Uterus (tissue), 3 donors: ENCODE measurements at regions not wholly inside any gene's neighbourhood (a gene's known extent, or its start where the extent isn't known, plus 50 kb on each side); places are given as distances from the start of the nearest gene placed in this dataset.

Experiments used
- DNase-seq, 2 donors: peaks; one replicate each; pipeline ENCODE4 v3.0.0-alpha.2; 2019 to 2020
- H3K27ac ChIP-seq, 2 donors: fragments of 200-600 bp; sonication (generic); 1 replicate in 1 of 2; 2 replicates in 1 of 2; pipeline ENCODE4 v1.5.1; 2016 to 2018
- H3K27me3 ChIP-seq, 2 donors: fragments of 200-600 bp; sonication (generic); one replicate each; pipeline ENCODE4 v1.5.1; 2018 to 2019; ENCODE audit warnings: control low read depth in 1 of 2
- H3K36me3 ChIP-seq, 2 donors: fragments of 200-600 bp; sonication (generic); one replicate each; pipeline ENCODE4 v1.5.1; 2019; ENCODE audit warnings: control low read depth in 1 of 2
- H3K4me1 ChIP-seq, 2 donors: fragments of 200-600 bp; sonication (generic); one replicate each; pipeline ENCODE4 v1.5.1; 2018 to 2019; ENCODE audit warnings: control low read depth in 1 of 2
- H3K4me3 ChIP-seq, 2 donors: fragments of 200-600 bp; sonication (generic); 1 replicate in 1 of 2; 2 replicates in 1 of 2; pipeline ENCODE4 v1.5.1; 2018 to 2019; ENCODE audit warnings: mild to moderate bottlenecking in 1 of 2
- H3K9me3 ChIP-seq, 2 donors: fragments of 200-600 bp; sonication (generic); one replicate each; pipeline ENCODE4 v1.5.1; 2019; ENCODE audit warnings: control low read depth in 1 of 2
- POLR2A ChIP-seq, 2 donors: fragments of 450-650 bp; IDR thresholded peaks; one replicate each; pipeline ENCODE4 v1.6.1; 2016; ENCODE audit warnings: antibody characterized with exemption in 2 of 2, mild to moderate bottlenecking in 1 of 2, moderate library complexity in 1 of 2
- intact Hi-C: fragments of 100-400 bp; cut with DNase I; formaldehyde crosslinking; loops from one replicate; pipeline ENCODE4 v1.15.1; 2023; ENCODE audit warnings: low total_unique reads
- TF ChIP-seq, protein P1 (sequence below), 4 experiments: fragments of 200-600 bp in 2 of 4; fragments of 450-650 bp in 2 of 4; sonication (generic) in 2 of 4; IDR thresholded peaks; one replicate each; pipeline ENCODE4 v1.5.1; 2016 to 2019; ENCODE audit warnings: antibody characterized with exemption in 4 of 4, mild to moderate bottlenecking in 2 of 4, moderate library complexity in 1 of 4
- donor health status: DM: yes; HTN: yes; CAD: no.

DNA sequence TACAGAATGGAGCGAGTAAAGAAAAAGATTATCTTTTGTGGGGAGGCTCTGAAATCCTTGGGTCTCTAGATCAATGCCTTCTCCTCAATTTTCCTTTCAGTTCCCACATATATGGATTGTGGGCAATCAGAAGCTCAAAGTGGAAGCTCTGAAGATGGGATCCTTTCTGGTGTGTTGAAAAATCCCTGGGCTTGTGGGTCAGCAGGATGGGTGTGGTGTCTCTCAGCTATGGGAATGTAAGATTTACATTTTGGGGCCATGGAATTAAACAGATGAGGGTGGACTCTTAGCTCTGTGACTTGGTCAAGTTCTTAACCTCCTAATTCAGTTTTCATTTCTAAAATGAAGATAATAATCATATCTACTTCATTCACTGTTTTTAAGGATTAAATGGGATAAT is 231.9 kb upstream of the CA10 start:
- Histone ChIP-seq H3K9me3 (no peaks in the 10 kb centered on the region), H3K27me3 (no peaks in the 10 kb centered on the region), H3K4me3 (no peak overlapping the region), H3K27ac (no peak overlapping the region), H3K4me1 (no peaks in the 10 kb centered on the region), H3K36me3 (no peaks in the 10 kb centered on the region)
- DNase-seq = no peak
- TF ChIP-seq, protein P1, sequence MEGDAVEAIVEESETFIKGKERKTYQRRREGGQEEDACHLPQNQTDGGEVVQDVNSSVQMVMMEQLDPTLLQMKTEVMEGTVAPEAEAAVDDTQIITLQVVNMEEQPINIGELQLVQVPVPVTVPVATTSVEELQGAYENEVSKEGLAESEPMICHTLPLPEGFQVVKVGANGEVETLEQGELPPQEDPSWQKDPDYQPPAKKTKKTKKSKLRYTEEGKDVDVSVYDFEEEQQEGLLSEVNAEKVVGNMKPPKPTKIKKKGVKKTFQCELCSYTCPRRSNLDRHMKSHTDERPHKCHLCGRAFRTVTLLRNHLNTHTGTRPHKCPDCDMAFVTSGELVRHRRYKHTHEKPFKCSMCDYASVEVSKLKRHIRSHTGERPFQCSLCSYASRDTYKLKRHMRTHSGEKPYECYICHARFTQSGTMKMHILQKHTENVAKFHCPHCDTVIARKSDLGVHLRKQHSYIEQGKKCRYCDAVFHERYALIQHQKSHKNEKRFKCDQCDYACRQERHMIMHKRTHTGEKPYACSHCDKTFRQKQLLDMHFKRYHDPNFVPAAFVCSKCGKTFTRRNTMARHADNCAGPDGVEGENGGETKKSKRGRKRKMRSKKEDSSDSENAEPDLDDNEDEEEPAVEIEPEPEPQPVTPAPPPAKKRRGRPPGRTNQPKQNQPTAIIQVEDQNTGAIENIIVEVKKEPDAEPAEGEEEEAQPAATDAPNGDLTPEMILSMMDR (IDR thresholded peaks at IDR 0.05) = no peak
- intact Hi-C loops = no loop called here

DNA sequence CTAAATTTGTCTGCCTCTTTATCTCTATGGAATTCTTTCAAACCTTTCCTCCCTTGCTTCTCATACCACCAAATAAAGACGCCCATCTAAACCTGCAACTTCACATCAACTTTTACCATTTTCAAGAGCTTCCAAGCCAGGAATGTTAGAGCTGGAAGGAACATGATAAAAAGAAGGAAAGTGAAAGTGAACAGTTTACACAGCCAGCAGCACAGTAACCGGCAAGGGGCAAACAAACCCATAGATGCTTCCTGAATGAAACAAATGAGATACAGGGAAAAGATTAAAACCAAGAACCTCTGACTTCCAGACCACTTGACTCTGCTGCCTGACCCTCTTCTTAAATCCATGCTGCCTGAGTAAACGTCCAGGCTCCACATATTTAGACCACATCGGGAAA is 231.1 kb upstream of the CA10 start:
- no peaks in the 10 kb centered on the region for H3K4me1 ChIP-seq
- no peak overlapping the region for H3K4me3 ChIP-seq
- no peaks in the 10 kb centered on the region for H3K9me3 ChIP-seq
- no peaks in the 10 kb centered on the region for H3K36me3 ChIP-seq
- no peaks in the 10 kb centered on the region for H3K27me3 ChIP-seq
- no peak for DNase-seq
- H3K27ac ChIP-seq = no peak overlapping the region
- intact Hi-C loops = no loop called here
- TF ChIP-seq, protein P1 (IDR thresholded peaks at IDR 0.05) = no peak
- no peak for TF ChIP-seq POLR2A (IDR thresholded peaks at IDR 0.05)

DNA sequence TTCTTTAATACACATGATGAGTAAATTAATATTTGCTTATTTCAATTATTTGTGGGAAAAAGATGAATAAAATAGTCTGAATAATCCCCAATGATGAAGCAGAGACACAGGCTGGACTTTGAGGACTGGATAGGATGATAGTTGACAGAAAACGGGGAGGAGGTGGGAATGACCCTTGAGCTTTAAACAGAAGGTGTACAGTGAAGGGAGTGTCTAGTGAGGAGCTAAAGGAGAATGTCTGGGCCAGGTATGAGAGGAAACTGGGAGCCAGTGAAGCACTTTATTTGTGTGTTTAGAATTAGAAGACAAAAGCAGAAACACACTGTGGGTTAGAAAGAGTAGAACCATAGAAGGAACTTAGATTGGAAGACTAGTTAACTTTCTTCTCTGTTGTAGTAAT is 230.4 kb upstream of the CA10 start:
- intact Hi-C loops = no loop called here

DNA sequence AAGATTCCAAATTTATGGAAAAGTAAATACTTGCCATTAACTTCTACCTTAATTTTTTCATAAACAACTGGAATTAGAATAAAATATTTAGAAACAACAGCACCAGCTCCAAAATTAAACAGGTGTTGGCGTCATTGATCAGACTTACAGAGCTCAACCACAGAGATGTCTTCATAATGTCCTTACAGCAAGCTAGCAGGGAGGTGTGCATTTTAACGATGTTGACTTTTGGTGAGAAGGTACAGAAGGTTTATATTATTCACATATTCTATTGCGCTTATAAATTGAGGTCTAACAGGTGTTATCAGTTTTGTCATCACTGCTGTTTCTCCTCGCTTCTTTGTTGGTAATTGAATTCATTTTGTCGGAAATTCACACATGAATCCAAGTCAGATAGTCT is 226.2 kb upstream of the CA10 start:
- H3K27ac ChIP-seq = no peak overlapping the region
- no peak overlapping the region for H3K4me3 ChIP-seq
- no peaks in the 10 kb centered on the region for H3K9me3 ChIP-seq
- H3K36me3 ChIP-seq = no peaks in the 10 kb centered on the region
- DNase-seq = no peak
- intact Hi-C loops = no loop called here
- TF ChIP-seq, protein P1 (IDR thresholded peaks at IDR 0.05) = no peak
- no peak for TF ChIP-seq POLR2A (IDR thresholded peaks at IDR 0.05)
- H3K4me1 ChIP-seq = no peaks in the 10 kb centered on the region
- H3K27me3 ChIP-seq = no peaks in the 10 kb centered on the region

More for the DNA sequence above, 230.4 kb upstream of the CA10 start:
- Histone ChIP-seq H3K4me1 (no peaks in the 10 kb centered on the region), H3K4me3 (no peak overlapping the region), H3K27me3 (no peaks in the 10 kb centered on the region), H3K9me3 (no peaks in the 10 kb centered on the region), H3K27ac (no peak overlapping the region), H3K36me3 (no peaks in the 10 kb centered on the region)
- no peak for DNase-seq
- TF ChIP-seq, protein P1 (IDR thresholded peaks at IDR 0.05) = no peak
- no peak for TF ChIP-seq POLR2A (IDR thresholded peaks at IDR 0.05)

DNA sequence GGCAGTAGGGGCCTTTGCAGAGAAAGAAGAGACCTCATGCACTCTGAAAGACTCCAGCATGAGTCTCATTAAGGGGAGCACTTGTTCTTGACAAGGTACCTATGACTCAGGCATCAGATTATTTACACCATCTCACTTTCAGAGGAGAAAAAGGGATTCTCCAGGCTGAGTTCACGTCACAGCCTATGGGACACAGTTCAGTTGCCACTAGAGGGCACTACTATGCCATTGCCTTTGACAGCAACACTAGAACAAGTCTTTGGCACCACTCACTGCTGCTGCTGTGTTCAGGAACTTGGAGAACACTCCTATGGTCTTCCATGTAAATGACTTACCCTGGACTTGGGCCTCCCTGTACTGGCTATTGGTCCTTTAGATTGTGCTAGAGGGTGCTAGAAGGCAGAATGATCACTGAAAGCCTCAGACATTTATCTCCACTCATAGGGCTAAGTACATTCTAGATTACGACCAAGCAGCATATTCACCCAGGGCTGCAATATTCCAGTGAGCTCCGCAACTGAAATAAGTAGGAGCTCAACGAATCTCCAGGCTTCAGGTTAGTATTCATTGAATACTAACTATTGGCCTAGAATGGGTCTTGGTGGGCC is 225.1 kb upstream of the CA10 start:
- no peak for DNase-seq

More for the DNA sequence above, 225.1 kb upstream of the CA10 start:
- TF ChIP-seq, protein P1 (IDR thresholded peaks at IDR 0.05) = no peak
- no peak for TF ChIP-seq POLR2A (IDR thresholded peaks at IDR 0.05)
- no peaks in the 10 kb centered on the region for H3K36me3 ChIP-seq
- H3K27me3 ChIP-seq = no peaks in the 10 kb centered on the region
- intact Hi-C loops = no loop called here
- no peaks in the 10 kb centered on the region for H3K9me3 ChIP-seq
- no peak overlapping the region for H3K27ac ChIP-seq
- no peaks in the 10 kb centered on the region for H3K4me1 ChIP-seq
- H3K4me3 ChIP-seq = no peak overlapping the region
